ENCODE measurements at regions not wholly inside any gene's neighbourhood (a gene's known extent, or its start where the extent isn't known, plus 50 kb on each side); places are given as distances from the start of the nearest gene placed in this dataset.

GRCh38 chr6:164398647-164399046 lies 910.8 kb downstream of the C6orf118 start:
- FAIRE-seq: no peak
- no peak for DNase-seq (ENCODE audit: low read depth)
- Histone ChIP-seq H3K27ac (ENCODE audit: low read depth, low read length) (no peak overlapping the region), H3K4me2 (ENCODE audit: low read length) (no peak overlapping the region), H3K36me3 (ENCODE audit: insufficient read depth, low read length) (no peaks in the 10 kb centered on the region), H3K27me3 (ENCODE audit: insufficient read depth, low read length) (no peaks in the 10 kb centered on the region), H2AFZ (ENCODE audit: low read depth, low read length) (no peak overlapping the region), H3K9ac (ENCODE audit: low read length) (no peak overlapping the region), H4K20me1 (ENCODE audit: insufficient read depth, low read length) (no peaks in the 10 kb centered on the region), H3K4me1 (ENCODE audit: insufficient read depth, low read length) (peaks cover 7% of the 10 kb centered on the region), H3K79me2 (ENCODE audit: insufficient read depth, low read length) (no peaks in the 10 kb centered on the region), H3K4me3 (ENCODE audit: insufficient read depth, low read depth, low read length) (no peak overlapping the region), H3K9me3 (ENCODE audit: insufficient read depth, low read depth, low read length) (no peaks in the 10 kb centered on the region)
- H3K4me3 Mint-ChIP-seq (ENCODE audit: unreplicated experiment): no peak overlapping the region
- no peaks in the 10 kb centered on the region for H3K27me3 Mint-ChIP-seq (ENCODE audit: low read depth, unreplicated experiment)
- H3K36me3 Mint-ChIP-seq (ENCODE audit: low read depth, unreplicated experiment): no peaks in the 10 kb centered on the region
- peaks cover 11% of the 10 kb centered on the region for H3K4me1 Mint-ChIP-seq (ENCODE audit: low read depth, unreplicated experiment)
- TF ChIP-seq EZH2 (IDR thresholded peaks at IDR 0.05; ENCODE audit: insufficient read depth, low read length): no peak
- TF ChIP-seq CTCF (IDR thresholded peaks at IDR 0.05; ENCODE audit: insufficient read depth, low read depth, low read length): no peak
- no peak overlapping the region for H3K27ac Mint-ChIP-seq (ENCODE audit: unreplicated experiment)
- no peaks in the 10 kb centered on the region for H3K9me3 Mint-ChIP-seq (ENCODE audit: unreplicated experiment)

- H3K27ac Mint-ChIP-seq (ENCODE audit: unreplicated experiment): peak overlapping the region; percentile 8
- Histone ChIP-seq H2AFZ (ENCODE audit: low read depth, low read length) (peak overlapping the region; percentile 94), H4K20me1 (ENCODE audit: insufficient read depth, low read length) (no peaks in the 10 kb centered on the region), H3K4me3 (ENCODE audit: insufficient read depth, low read depth, low read length) (peak overlapping the region; percentile 38), H3K79me2 (ENCODE audit: insufficient read depth, low read length) (no peaks in the 10 kb centered on the region), H3K27ac (ENCODE audit: low read depth, low read length) (no peak overlapping the region), H3K27me3 (ENCODE audit: insufficient read depth, low read length) (no peaks in the 10 kb centered on the region), H3K4me1 (ENCODE audit: insufficient read depth, low read length) (peaks cover 7% of the 10 kb centered on the region), H3K36me3 (ENCODE audit: insufficient read depth, low read length) (no peaks in the 10 kb centered on the region), H3K4me2 (ENCODE audit: low read length) (peak overlapping the region; percentile 84), H3K9me3 (ENCODE audit: insufficient read depth, low read depth, low read length) (no peaks in the 10 kb centered on the region), H3K9ac (ENCODE audit: low read length) (peak overlapping the region; percentile 32)
- DNase-seq (ENCODE audit: low read depth) (peak; percentile 18), FAIRE-seq (no peak)
- no peak overlapping the region for H3K4me3 Mint-ChIP-seq (ENCODE audit: unreplicated experiment)
- peaks cover 11% of the 10 kb centered on the region for H3K4me1 Mint-ChIP-seq (ENCODE audit: low read depth, unreplicated experiment)
- no peaks in the 10 kb centered on the region for H3K9me3 Mint-ChIP-seq (ENCODE audit: unreplicated experiment)
- no peaks in the 10 kb centered on the region for H3K27me3 Mint-ChIP-seq (ENCODE audit: low read depth, unreplicated experiment)
- no peaks in the 10 kb centered on the region for H3K36me3 Mint-ChIP-seq (ENCODE audit: low read depth, unreplicated experiment)
- no peak for TF ChIP-seq EZH2 (IDR thresholded peaks at IDR 0.05; ENCODE audit: insufficient read depth, low read length)
- no peak for TF ChIP-seq CTCF (IDR thresholded peaks at IDR 0.05; ENCODE audit: insufficient read depth, low read depth, low read length)
Measured at GRCh38 chr6:164396071-164397047, 913.0 kb downstream of the C6orf118 start.

GRCh38 chr6:164379795-164380194 lies 929.6 kb downstream of the C6orf118 start:
- Histone ChIP-seq H4K20me1 (ENCODE audit: insufficient read depth, low read length) (no peaks in the 10 kb centered on the region), H3K36me3 (ENCODE audit: insufficient read depth, low read length) (no peaks in the 10 kb centered on the region), H3K79me2 (ENCODE audit: insufficient read depth, low read length) (no peaks in the 10 kb centered on the region), H3K27ac (ENCODE audit: low read depth, low read length) (no peak overlapping the region), H3K4me1 (ENCODE audit: insufficient read depth, low read length) (no peaks in the 10 kb centered on the region), H3K4me2 (ENCODE audit: low read length) (no peak overlapping the region), H3K27me3 (ENCODE audit: insufficient read depth, low read length) (no peaks in the 10 kb centered on the region), H2AFZ (ENCODE audit: low read depth, low read length) (no peak overlapping the region), H3K9me3 (ENCODE audit: insufficient read depth, low read depth, low read length) (no peaks in the 10 kb centered on the region), H3K4me3 (ENCODE audit: insufficient read depth, low read depth, low read length) (no peak overlapping the region), H3K9ac (ENCODE audit: low read length) (no peak overlapping the region)
- Mint-ChIP-seq H3K9me3 (ENCODE audit: unreplicated experiment) (peaks cover 2% of the 10 kb centered on the region), H3K27ac (ENCODE audit: unreplicated experiment) (no peak overlapping the region), H3K4me1 (ENCODE audit: low read depth, unreplicated experiment) (no peaks in the 10 kb centered on the region), H3K36me3 (ENCODE audit: low read depth, unreplicated experiment) (no peaks in the 10 kb centered on the region), H3K27me3 (ENCODE audit: low read depth, unreplicated experiment) (no peaks in the 10 kb centered on the region), H3K4me3 (ENCODE audit: unreplicated experiment) (no peak overlapping the region)
- FAIRE-seq: no peak
- peak; percentile 20 for DNase-seq (ENCODE audit: low read depth)
- TF ChIP-seq CTCF (IDR thresholded peaks at IDR 0.05; ENCODE audit: insufficient read depth, low read depth, low read length) (no peak), EZH2 (IDR thresholded peaks at IDR 0.05; ENCODE audit: insufficient read depth, low read length) (no peak)
